IMR-90 (cell line): ENCODE measurements at regions not wholly inside any gene's neighbourhood (a gene's known extent, or its start where the extent isn't known, plus 50 kb on each side); places are given as distances from the start of the nearest gene placed in this dataset.

ENCODE experiments used
- BHLHE40 ChIP-seq: fragments of 150-350 bp; IDR thresholded peaks from 2 replicates; pipeline ENCODE4 v1.6.1; 2016; ENCODE audit warnings: mild to moderate bottlenecking, low read depth, low read length
- FOS ChIP-seq: fragments of 150-350 bp; IDR thresholded peaks from 2 replicates; pipeline ENCODE4 v1.6.1; 2016; ENCODE audit warnings: low read depth, low read length
- POLR2A ChIP-seq: IDR thresholded peaks from 2 replicates; pipeline ENCODE4 v1.6.1; 2012; ENCODE audit warnings: mild to moderate bottlenecking, low read depth, low read length
- RAD21 ChIP-seq: IDR thresholded peaks from 2 replicates; pipeline ENCODE4 v1.6.1; 2012; ENCODE audit warnings: low read length, improper control_type of control experiment
- SMC3 ChIP-seq: fragments of 150-350 bp; IDR thresholded peaks from 2 replicates; pipeline ENCODE4 v1.6.1; 2016; ENCODE audit warnings: low read depth, mild to moderate bottlenecking, antibody characterized with exemption, low read length, moderate library complexity
- TF ChIP-seq, protein P1 (sequence below): conservative IDR thresholded peaks from 2 replicates; pipeline ENCODE4 v1.5.1; 2012; ENCODE audit warnings: mild to moderate bottlenecking, low read depth, low read length, improper control_type of control experiment

DNA sequence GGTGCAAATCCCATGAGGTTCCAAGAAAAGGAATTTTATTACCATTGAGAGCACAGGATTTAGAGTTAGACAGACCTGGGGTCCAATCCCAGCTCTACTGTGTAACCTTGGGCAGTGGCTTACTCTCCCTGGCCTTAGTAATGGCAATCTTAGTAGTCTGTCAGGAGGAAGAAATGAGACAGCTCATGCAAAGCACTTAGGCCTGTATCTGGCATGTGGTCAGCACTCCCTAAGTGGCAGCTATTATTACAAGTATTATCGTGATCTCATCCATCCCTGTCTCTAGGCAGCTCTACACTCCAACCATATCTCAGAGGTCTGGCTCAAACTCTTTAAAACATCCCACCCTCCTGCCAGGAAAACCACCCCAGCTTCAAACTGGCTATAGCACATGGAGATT lies 129.6 kb upstream of the NALF2 start:
- no peak for TF ChIP-seq RAD21
- TF ChIP-seq, protein P1, sequence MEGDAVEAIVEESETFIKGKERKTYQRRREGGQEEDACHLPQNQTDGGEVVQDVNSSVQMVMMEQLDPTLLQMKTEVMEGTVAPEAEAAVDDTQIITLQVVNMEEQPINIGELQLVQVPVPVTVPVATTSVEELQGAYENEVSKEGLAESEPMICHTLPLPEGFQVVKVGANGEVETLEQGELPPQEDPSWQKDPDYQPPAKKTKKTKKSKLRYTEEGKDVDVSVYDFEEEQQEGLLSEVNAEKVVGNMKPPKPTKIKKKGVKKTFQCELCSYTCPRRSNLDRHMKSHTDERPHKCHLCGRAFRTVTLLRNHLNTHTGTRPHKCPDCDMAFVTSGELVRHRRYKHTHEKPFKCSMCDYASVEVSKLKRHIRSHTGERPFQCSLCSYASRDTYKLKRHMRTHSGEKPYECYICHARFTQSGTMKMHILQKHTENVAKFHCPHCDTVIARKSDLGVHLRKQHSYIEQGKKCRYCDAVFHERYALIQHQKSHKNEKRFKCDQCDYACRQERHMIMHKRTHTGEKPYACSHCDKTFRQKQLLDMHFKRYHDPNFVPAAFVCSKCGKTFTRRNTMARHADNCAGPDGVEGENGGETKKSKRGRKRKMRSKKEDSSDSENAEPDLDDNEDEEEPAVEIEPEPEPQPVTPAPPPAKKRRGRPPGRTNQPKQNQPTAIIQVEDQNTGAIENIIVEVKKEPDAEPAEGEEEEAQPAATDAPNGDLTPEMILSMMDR, result no peak
- TF ChIP-seq POLR2A, result no peak
- no peak for TF ChIP-seq BHLHE40
- no peak for TF ChIP-seq FOS
- TF ChIP-seq SMC3, result no peak
